ENCODE measurements at regions not wholly inside any gene's neighbourhood (a gene's known extent, or its start where the extent isn't known, plus 50 kb on each side); places are given as distances from the start of the nearest gene placed in this dataset.

DNA sequence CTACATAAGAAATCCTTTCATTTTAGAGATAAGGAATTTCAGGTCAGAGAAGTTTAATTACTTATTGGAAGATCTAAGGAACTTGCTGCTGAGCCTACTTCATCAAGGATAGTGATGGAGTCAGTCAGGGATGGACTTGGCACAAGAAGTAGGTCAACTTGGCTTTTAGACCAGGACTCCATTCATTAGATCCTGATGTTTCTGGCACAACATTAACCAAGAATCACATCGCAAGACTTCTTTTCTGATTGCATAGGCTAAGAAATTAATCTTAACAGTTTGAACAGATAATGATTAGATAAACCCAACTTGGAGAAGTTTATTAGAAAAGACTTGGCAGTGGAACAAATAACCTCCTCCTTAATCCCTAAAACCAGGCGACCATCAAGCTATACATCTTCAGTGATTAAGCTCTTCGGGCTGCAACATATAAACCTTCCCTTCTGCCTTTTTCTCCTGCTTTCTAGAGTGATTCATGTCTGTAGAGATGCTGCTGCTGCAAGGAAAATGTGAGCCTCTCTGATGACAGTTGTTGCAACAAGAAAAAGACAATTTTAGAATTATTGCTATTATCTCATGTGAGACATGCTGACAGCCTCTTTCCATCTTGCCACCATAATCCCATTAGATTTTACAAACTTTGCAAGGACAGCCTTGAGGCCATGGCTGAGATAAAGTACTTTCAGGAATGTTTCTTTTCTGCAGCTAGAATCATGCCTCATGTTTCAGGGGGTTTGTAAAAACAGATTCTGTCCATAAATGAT, 207.9 kb upstream of the SLC27A6 start:
- H3K4me3 ChIP-seq = no peak overlapping the region
- no peak overlapping the region for H2AFZ ChIP-seq
- TF ChIP-seq EZH2 (IDR thresholded peaks at IDR 0.05; ENCODE audit: low read depth, unreplicated experiment) = no peak
- TF ChIP-seq POLR2AphosphoS5 (IDR thresholded peaks at IDR 0.05; ENCODE audit: low read depth) = no peak
- no peak for TF ChIP-seq JUNB (IDR thresholded peaks at IDR 0.05; ENCODE audit: unreplicated experiment)
- no peak for TF ChIP-seq ETS1 (IDR thresholded peaks at IDR 0.05)
- no peak for TF ChIP-seq CREB1 (CRISPR knock-in tag; IDR thresholded peaks at IDR 0.05; ENCODE audit: low read depth)
- no peak for TF ChIP-seq STAT1 (IDR thresholded peaks at IDR 0.05; ENCODE audit: unreplicated experiment)
- TF ChIP-seq, protein P1, sequence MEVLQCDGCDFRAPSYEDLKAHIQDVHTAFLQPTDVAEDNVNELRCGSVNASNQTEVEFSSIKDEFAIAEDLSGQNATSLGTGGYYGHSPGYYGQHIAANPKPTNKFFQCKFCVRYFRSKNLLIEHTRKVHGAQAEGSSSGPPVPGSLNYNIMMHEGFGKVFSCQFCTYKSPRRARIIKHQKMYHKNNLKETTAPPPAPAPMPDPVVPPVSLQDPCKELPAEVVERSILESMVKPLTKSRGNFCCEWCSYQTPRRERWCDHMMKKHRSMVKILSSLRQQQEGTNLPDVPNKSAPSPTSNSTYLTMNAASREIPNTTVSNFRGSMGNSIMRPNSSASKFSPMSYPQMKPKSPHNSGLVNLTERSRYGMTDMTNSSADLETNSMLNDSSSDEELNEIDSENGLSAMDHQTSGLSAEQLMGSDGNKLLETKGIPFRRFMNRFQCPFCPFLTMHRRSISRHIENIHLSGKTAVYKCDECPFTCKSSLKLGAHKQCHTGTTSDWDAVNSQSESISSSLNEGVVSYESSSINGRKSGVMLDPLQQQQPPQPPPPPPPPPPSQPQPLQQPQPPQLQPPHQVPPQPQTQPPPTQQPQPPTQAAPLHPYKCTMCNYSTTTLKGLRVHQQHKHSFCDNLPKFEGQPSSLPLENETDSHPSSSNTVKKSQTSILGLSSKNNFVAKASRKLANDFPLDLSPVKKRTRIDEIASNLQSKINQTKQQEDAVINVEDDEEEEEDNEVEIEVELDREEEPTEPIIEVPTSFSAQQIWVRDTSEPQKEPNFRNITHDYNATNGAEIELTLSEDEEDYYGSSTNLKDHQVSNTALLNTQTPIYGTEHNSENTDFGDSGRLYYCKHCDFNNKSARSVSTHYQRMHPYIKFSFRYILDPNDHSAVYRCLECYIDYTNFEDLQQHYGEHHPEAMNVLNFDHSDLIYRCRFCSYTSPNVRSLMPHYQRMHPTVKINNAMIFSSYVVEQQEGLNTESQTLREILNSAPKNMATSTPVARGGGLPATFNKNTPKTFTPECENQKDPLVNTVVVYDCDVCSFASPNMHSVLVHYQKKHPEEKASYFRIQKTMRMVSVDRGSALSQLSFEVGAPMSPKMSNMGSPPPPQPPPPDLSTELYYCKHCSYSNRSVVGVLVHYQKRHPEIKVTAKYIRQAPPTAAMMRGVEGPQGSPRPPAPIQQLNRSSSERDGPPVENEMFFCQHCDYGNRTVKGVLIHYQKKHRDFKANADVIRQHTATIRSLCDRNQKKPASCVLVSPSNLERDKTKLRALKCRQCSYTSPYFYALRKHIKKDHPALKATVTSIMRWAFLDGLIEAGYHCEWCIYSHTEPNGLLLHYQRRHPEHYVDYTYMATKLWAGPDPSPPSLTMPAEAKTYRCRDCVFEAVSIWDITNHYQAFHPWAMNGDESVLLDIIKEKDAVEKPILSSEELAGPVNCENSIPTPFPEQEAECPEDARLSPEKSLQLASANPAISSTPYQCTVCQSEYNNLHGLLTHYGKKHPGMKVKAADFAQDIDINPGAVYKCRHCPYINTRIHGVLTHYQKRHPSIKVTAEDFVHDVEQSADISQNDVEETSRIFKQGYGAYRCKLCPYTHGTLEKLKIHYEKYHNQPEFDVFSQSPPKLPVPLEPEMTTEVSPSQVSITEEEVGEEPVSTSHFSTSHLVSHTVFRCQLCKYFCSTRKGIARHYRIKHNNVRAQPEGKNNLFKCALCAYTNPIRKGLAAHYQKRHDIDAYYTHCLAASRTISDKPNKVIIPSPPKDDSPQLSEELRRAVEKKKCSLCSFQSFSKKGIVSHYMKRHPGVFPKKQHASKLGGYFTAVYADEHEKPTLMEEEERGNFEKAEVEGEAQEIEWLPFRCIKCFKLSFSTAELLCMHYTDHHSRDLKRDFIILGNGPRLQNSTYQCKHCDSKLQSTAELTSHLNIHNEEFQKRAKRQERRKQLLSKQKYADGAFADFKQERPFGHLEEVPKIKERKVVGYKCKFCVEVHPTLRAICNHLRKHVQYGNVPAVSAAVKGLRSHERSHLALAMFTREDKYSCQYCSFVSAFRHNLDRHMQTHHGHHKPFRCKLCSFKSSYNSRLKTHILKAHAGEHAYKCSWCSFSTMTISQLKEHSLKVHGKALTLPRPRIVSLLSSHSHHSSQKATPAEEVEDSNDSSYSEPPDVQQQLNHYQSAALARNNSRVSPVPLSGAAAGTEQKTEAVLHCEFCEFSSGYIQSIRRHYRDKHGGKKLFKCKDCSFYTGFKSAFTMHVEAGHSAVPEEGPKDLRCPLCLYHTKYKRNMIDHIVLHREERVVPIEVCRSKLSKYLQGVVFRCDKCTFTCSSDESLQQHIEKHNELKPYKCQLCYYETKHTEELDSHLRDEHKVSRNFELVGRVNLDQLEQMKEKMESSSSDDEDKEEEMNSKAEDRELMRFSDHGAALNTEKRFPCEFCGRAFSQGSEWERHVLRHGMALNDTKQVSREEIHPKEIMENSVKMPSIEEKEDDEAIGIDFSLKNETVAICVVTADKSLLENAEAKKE (CRISPR knock-in tag; IDR thresholded peaks at IDR 0.05) = no peak
- TF ChIP-seq NANOG (IDR thresholded peaks at IDR 0.05; ENCODE audit: borderline replicate concordance) = no peak
- no peak for TF ChIP-seq CTCF (conservative IDR thresholded peaks at IDR 0.05; ENCODE audit: low read depth in 2 of 2)
- no peak for TF ChIP-seq ZNF114 (CRISPR knock-in tag; IDR thresholded peaks at IDR 0.05)
- TF ChIP-seq, protein P2, sequence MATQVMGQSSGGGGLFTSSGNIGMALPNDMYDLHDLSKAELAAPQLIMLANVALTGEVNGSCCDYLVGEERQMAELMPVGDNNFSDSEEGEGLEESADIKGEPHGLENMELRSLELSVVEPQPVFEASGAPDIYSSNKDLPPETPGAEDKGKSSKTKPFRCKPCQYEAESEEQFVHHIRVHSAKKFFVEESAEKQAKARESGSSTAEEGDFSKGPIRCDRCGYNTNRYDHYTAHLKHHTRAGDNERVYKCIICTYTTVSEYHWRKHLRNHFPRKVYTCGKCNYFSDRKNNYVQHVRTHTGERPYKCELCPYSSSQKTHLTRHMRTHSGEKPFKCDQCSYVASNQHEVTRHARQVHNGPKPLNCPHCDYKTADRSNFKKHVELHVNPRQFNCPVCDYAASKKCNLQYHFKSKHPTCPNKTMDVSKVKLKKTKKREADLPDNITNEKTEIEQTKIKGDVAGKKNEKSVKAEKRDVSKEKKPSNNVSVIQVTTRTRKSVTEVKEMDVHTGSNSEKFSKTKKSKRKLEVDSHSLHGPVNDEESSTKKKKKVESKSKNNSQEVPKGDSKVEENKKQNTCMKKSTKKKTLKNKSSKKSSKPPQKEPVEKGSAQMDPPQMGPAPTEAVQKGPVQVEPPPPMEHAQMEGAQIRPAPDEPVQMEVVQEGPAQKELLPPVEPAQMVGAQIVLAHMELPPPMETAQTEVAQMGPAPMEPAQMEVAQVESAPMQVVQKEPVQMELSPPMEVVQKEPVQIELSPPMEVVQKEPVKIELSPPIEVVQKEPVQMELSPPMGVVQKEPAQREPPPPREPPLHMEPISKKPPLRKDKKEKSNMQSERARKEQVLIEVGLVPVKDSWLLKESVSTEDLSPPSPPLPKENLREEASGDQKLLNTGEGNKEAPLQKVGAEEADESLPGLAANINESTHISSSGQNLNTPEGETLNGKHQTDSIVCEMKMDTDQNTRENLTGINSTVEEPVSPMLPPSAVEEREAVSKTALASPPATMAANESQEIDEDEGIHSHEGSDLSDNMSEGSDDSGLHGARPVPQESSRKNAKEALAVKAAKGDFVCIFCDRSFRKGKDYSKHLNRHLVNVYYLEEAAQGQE (IDR thresholded peaks at IDR 0.05; ENCODE audit: unreplicated experiment) = no peak
- TF ChIP-seq ZNF331 (CRISPR knock-in tag; IDR thresholded peaks at IDR 0.05; ENCODE audit: low read depth) = no peak
- no peak for TF ChIP-seq EZH2phosphoT487 (IDR thresholded peaks at IDR 0.05; ENCODE audit: unreplicated experiment)
- no peaks in the 10 kb centered on the region for H3K27me3 ChIP-seq (ENCODE audit: insufficient read depth)
- no peak overlapping the region for H3K4me3 Mint-ChIP-seq
- no peaks in the 10 kb centered on the region for H4K20me1 ChIP-seq (replicated peaks; ENCODE audit: insufficient read depth)
- DNase-seq (ENCODE audit: low spot score) = no peak
- H3K79me2 ChIP-seq (replicated peaks; ENCODE audit: insufficient read depth) = no peaks in the 10 kb centered on the region
- H3K4me1 ChIP-seq (ENCODE audit: insufficient read depth) = no peaks in the 10 kb centered on the region
- H3K27ac ChIP-seq (ENCODE audit: low read depth) = no peak overlapping the region
- H3K4me2 ChIP-seq = no peak overlapping the region
- H3K9me3 Mint-ChIP-seq = peaks cover 3% of the 10 kb centered on the region; the same call in 2 of the 3 replicates
- H3K36me3 ChIP-seq (ENCODE audit: insufficient read depth) = no peaks in the 10 kb centered on the region
- H3F3A ChIP-seq (replicated peaks; ENCODE audit: low read depth) = no peaks in the 10 kb centered on the region
- no peaks in the 10 kb centered on the region for H3K27me3 Mint-ChIP-seq (ENCODE audit: insufficient read depth, low read depth, poor library complexity)
- H3K27ac Mint-ChIP-seq = no peak overlapping the region
- no peak for ATAC-seq
- no peaks in the 10 kb centered on the region; the same call in 2 of the 3 replicates for H3K36me3 Mint-ChIP-seq (ENCODE audit: low read depth)
- H3K9me2 ChIP-seq (ENCODE audit: insufficient read depth) = no peaks in the 10 kb centered on the region; the same call in 1 of the 2 replicates
- no peaks in the 10 kb centered on the region for H3K4me1 Mint-ChIP-seq

Data from GM23338 (cell line).